HG02623 (cell line): ENCODE measurements at regions not wholly inside any gene's neighbourhood (a gene's known extent, or its start where the extent isn't known, plus 50 kb on each side); places are given as distances from the start of the nearest gene placed in this dataset.
"Not testable (repeated sequence)": the region's sequence is repeated elsewhere in the genome, so short reads cannot be mapped to it uniquely, and the experiment has no call there.

Source experiments
- ATAC-seq: cut with Tn5 transposase; IDR thresholded peaks from one replicate; pipeline ENCODE4 v1.9.1; 2021; ENCODE audit warnings: moderate library complexity; ENCODE audit not compliant: unreplicated experiment

DNA sequence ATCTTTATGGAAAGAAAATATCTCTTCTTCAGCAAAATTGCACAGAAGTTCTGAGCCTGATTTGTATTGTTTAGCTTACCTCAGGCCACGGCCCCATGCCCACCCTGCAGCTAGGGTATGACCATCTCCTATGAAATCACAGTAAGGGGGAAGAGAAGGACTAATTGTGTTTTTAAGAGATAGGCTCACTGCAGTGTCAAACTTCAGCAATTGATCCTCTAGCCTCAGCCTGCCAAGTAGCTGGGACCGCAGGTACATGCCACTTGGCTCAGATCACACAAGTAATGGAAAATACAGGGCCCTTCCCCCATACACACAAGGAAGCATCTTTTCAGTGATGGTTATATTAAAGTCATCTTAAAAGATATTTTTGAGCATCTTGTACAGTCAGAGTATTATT lies 60.0 kb downstream of the DMAC1 start:
- ATAC-seq = no peak

DNA sequence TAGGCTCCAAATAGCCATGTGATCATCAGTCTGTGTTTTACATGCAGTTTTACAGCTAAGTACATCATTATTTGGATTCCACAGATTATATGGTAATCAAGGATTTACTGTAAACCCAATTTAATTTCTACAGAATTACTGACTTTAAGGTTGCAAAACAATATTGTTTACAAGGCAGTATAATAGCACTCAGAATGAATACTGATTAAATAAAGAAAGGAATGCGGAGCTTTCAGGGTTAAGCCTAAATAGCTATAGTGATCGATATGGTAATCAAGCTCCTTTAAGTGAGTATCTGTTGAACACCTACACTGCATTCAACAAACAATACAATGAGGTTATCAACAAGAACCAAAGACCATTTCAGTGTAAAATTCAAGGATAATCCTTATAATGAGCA lies 64.3 kb downstream of the DMAC1 start:
- ATAC-seq = no peak

GRCh38 chr9:7730164-7730445 lies 69.5 kb downstream of the DMAC1 start:
- no peak for ATAC-seq

- no peak for ATAC-seq
Observed at GRCh38 chr9:7729371-7730163, 70.0 kb downstream of the DMAC1 start.

DNA sequence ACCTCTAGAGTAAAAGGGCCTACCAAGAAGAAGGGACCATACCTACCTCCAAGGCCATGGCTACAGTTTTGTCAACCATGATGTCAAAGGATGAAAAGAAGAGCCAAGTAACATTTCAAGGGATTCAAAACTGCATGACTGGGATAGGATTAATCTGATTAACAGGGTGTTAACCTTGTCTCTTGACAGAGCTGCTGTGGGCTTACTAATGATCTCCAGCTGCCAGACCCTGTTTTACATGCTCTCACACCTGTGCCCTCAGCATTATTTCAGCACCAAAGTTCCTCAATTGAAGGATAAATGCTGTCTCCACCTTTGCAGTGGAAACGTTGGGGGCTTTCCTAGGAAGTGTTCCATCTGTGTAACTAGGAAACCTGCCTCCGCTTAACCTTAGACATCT lies 78.3 kb downstream of the DMAC1 start:
- no peak for ATAC-seq

GRCh38 chr9:7713088-7713487 lies 86.5 kb downstream of the DMAC1 start:
- not testable (repeated sequence) for ATAC-seq

- no peak for ATAC-seq
Observed at GRCh38 chr9:7710686-7711085, 88.9 kb downstream of the DMAC1 start.

DNA sequence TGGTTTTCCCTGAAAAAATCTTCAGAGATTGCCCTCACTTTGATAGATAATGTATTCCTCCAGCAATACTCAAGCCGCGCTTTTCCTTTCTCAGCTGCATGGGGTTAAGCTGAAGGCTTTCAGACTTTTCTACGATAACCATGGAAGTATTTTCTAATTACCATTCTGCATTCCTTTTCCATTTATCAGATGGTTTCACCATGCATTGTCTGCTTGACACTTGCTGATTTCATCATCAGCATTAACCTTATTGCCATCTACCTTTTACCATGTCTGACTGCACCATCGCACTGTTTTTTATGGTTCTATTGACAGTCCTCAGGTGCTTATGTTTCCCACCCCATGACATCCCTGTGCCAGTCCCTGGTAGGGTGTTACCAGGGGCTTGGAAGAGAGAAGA lies 91.6 kb downstream of the DMAC1 start:
- no peak for ATAC-seq

DNA sequence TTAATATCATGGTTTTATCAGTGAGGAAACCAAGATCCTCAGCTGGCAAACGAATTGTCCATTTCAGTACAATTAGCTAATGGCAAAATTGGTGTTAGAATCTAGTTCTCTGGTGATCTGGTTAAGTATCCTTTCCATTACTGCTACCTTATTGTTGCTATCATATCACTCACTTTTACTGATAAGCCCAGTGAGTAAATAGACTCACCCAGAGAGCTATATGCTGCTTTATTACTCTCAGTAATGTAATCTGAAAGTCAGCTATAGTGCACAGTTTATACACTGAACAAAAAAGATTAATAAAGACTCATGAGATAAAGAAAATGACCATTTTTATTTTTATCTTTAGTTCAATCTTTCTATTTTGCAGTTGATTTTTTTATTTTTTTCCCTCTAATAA lies 95.0 kb downstream of the DMAC1 start:
- ATAC-seq = no peak

GRCh38 chr9:7691909-7692308 lies 107.7 kb downstream of the DMAC1 start:
- no peak for ATAC-seq

- ATAC-seq = no peak
Observed at GRCh38 chr9:7690014-7690413, 109.6 kb downstream of the DMAC1 start.

DNA sequence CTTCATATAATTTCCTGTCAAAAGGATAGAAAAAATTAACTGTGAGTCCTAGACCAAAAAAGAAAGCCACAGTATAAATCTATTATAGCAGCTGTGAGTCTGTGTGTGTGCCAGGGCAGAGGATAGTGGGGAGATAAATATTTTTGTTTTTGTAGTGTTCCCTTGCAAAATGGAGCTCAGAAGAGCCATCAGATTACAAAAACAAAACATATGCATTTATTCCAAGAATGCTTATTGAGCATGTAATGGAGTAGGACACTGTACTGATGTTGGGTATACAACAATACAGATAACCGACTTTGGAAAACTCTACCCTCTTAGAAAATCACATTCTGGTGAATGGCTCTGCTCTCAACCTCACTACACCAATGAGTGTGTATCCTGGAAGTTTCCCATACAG lies 111.0 kb downstream of the DMAC1 start:
- ATAC-seq = no peak

DNA sequence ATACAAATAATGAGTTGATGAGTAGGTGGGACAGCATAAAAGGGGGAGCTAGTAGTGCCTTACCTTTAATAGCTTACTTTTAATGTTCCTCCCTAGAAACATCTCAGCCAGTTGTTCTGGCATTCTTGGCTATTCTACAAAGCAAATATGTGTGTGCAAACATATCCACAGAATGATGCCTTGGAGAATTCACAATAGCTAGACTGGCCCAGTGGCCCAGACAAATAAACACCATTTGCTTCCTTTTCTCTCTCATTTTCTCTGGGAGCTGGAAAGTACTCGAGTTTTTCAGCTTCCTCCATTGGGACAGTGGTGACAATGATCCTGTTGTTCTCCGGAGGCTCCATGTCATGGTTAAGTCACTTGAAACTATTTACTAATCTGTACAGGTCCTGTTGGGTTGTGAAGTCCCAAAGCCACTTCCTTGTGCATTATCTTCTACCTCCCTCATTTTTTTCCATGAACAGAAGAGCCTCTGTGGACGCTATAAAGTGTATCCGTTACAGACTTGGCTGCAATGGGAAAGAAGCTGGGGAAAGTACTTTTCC lies 122.9 kb downstream of the DMAC1 start:
- no peak for ATAC-seq

- no peak for ATAC-seq
Observed at GRCh38 chr9:7671847-7672246, 127.7 kb downstream of the DMAC1 start.

DNA sequence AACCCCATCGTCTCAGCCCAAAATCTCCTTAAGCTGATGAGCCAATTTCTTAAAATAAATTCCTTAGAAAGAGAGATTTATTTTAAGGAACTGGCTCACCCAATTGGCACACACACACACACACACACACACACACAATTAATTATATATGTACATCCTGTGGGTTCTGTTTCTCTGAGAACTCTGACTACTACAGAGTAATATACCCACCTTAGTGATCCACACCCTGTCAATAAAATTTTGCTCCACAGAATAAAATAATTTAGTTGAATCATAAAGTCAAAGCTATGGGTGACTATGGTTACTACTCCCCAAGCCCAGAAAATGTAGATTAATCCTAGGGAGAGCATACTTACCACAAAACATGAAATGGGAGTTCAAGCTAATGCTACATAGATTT lies 131.0 kb downstream of the DMAC1 start:
- ATAC-seq = no peak

DNA sequence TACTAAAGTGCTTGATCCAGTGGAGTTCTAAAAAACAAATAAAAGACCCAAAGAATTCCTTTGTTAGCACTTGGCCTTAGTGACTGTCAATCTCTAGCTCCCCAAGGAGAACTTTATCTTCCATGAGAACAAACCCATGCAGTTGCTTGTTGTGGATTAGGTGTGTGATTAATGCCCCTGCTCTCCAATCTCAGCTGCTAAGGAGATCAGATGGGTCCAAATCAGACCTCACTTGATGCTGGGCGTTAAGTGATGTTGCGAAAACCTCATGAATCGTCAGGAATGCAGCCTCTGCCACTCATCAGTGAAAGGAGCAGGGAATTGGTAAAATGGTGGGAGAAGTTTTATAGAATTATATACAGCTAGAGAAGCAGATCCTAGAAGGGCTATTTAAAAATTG lies 133.7 kb downstream of the DMAC1 start:
- ATAC-seq = no peak

DNA sequence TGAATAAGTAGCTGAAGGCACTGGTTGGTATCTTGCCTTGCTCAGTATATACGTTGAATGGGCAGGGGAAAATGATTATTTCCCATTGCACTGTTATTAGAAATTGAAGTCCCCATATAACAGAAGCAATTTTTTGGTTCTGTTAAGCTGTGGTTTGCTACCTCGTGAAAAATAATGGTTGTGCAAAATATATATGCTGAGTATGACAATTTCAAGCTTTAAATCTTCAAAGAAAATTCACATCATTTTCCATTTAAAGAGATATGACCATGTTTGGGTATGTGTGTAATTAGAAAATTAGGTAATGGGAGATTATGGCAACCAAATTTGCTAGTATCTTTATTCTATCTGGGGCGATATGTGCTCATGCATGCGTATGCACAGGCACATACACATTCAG lies 139.8 kb downstream of the DMAC1 start:
- ATAC-seq = no peak

- no peak for ATAC-seq
Observed at GRCh38 chr9:7656636-7657035, 142.9 kb downstream of the DMAC1 start.

- no peak for ATAC-seq
Observed at GRCh38 chr9:7653262-7653661, 146.3 kb downstream of the DMAC1 start.

- no peak for ATAC-seq
Observed at GRCh38 chr9:7640231-7640630, 159.3 kb downstream of the DMAC1 start.

- no peak for ATAC-seq
Observed at GRCh38 chr9:7639471-7639870, 160.1 kb downstream of the DMAC1 start.

DNA sequence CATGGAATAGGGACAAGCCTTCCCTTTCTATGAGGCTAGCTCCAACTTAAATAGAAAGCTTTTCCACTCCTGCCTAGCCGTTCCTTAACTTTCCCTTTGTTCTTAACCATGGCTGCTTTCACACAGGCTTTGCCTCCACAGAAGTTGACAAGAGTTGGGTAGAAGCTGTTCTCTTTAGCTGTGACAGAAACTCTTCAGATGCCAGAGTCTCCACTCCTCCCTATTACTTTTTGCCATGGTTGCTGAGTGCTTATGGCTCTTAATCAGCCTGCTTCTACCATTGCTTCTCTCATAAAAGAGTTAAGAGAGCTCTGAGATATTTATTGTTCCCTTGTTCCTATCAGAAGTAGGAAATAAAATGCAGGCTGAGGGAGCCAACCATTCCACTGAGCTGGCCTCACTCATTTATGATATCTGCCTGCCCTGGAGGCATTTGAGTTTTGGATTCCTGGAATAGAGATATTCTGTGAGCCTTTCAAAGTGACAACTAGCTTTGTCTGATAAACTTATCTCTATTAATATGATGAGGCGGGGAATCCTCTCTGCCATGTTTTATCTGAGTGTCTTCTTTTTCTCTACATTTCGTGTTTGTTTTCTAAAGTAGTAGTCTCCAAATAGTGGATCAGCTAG lies 162.6 kb downstream of the DMAC1 start:
- ATAC-seq = no peak

- no peak for ATAC-seq
Observed at GRCh38 chr9:7636309-7636708, 163.3 kb downstream of the DMAC1 start.
